ENCODE measurements at regions not wholly inside any gene's neighbourhood (a gene's known extent, or its start where the extent isn't known, plus 50 kb on each side); places are given as distances from the start of the nearest gene placed in this dataset.

DNA sequence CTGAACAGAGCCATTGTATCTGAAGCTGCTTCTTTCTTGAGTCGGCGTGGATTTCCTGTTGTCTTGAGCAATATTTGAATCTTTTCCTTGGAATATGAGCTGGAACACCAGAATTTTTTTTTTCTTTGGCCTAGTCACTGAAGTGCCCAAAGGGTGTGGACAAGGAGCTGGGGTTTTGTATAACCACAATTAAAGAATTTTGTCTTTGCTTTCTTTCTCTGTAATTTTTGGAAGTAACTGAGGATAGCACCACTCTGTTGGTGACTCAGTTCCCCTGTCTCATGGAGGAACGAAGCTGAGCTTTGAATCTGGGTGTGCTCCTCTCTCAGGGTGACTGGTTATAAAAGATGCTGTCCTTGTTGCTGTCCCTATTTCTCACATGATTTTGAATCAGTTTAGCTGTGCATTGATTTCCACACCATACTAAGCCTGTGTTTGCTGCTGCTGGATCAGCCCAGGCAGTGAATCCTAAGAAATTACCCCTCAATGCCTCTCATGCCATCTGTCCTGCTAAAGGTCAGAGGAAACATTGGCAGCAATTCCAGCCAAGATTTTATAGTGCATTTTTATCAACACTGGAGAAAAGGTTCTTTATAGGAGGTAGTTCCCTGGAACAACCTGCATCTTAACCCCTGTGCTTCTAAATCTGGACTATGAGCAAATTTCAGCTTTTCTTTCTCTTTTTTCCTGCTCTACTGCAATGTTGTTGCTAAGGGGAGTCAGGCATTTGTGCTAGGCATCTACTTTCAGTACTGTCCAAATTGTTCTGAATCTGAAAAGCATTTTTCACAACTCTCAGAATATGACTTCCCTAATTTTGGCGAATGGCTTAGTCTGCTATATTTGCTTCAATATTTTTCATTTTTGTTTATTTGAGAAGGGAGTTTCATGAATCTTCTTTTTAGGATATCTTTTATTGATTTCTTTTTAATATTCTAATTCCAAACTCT, 540.8 kb downstream of the SOX6 start:
- DNase-seq (ENCODE audit: low read depth): no peak

GRCh38 chr11:15816260-15816871, 540.0 kb downstream of the SOX6 start:
- no peak for DNase-seq (ENCODE audit: low read depth)

GRCh38 chr11:15817001-15817400, 539.3 kb downstream of the SOX6 start:
- DNase-seq (ENCODE audit: low read depth): no peak

DNA sequence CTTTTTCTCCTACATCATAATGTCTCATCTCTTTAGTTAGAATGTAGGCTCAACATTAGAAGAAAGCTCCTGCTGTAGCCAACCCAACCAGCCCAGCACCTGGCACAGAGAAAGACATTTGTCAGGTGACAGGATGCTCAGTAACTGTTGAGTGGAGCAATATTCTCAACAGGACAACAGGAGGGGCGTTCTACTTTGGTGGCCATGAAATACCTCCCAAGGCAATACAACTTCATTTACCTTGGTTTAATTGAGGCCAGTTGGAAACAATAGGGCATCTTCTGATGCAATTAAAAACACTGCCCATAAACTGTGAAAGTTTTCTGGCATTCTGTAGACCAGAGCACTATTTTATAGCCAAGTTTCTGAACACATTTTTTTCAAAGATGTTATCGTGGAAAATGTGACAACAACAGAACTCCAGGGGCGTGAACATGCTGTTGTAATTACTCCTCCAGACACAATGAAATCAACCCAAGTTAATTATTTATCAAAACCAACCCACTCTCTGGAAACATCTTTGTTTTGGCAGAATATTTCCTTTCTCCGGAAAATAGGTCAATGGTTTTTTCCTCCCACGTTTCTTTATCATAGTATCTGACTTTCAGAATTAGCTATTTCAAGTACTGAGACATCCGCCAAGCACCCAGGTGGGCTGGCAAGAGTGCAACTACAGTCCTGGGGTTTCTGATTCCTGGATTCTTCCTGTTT, 538.1 kb downstream of the SOX6 start:
- no peak for DNase-seq (ENCODE audit: low read depth)

- no peak for DNase-seq (ENCODE audit: low read depth)
These were observed 536.6 kb downstream of the SOX6 start for GRCh38 chr11:15819679-15820286.

- no peak for DNase-seq (ENCODE audit: low read depth)
These were observed 534.9 kb downstream of the SOX6 start for GRCh38 chr11:15821451-15821850.

DNA sequence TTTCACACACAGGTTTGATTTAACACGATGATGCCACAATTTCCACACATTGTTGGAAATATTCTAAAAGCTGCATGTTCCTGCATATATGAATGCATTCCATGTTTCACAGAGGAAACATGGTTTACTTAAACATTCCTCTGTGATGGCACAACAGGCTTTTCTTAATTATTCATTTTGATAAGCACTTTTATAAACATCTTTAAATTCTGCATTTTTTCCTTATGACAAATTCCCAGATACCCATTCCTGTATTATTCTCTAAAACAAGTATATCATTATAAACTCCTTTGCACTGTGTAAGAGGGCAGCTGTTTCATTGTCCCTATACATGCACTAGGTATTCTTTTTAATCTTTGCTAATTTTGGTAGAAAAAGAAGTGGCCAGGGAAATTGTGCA, 532.3 kb downstream of the SOX6 start:
- DNase-seq (ENCODE audit: low read depth): no peak

DNA sequence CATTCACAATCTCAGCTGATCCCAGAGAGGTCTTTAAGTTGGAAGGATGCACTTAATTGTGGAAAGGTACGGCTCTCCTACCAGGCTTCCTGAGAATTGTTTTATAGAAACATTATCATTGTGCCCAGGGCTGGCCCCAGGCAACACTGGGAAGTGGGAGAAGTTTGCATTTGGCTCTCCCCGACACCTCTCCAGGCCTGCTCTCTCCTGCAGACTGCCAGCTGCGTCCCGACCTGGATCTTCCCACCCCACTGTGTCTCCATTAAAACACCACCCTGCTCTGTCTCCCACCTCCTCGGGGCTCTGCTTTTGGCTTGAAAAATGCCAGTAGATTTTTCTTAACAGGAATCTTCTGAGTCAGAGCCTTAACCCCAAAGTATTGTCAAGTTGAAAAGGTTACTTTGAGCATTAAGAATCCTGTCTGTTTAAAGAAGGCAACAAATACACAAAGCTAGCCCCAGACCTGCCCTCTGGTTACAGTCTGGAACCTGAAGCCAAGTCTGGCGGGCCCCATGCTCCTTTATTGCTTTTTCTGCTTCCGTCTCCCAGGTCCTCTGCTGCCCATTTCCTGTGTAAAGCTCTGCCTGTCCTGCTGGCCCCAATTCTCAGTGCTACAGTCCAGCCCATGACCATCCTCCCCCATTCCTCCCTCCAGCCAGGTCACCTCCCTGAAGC, 530.2 kb downstream of the SOX6 start:
- no peak for DNase-seq (ENCODE audit: low read depth)

DNA sequence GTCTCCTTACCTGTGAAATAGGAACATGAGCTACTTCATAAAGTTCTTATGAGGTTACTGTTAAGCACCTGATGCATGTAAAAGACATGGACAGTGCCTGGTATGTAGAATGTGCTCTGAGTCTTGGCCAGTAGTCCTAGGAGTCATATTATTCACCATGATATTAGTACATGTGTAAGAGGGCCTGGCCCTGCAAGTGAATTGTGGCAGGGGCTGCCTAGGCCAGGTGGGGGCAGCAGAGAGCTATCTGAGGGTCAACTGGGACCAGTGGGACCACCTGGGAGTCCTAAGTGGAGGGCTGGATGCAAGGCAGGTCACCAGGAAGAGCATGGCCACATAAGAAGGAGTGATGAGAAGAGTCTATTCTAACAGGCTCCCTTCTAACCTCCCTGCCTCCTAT, 529.5 kb downstream of the SOX6 start:
- DNase-seq (ENCODE audit: low read depth): no peak

- no peak for DNase-seq (ENCODE audit: low read depth)
These were observed 528.0 kb downstream of the SOX6 start for GRCh38 chr11:15828215-15828853.

GRCh38 chr11:15829312-15829711, 527.0 kb downstream of the SOX6 start:
- DNase-seq (ENCODE audit: low read depth): no peak

- no peak for DNase-seq (ENCODE audit: low read depth)
These were observed 525.5 kb downstream of the SOX6 start for GRCh38 chr11:15830741-15831428.

DNA sequence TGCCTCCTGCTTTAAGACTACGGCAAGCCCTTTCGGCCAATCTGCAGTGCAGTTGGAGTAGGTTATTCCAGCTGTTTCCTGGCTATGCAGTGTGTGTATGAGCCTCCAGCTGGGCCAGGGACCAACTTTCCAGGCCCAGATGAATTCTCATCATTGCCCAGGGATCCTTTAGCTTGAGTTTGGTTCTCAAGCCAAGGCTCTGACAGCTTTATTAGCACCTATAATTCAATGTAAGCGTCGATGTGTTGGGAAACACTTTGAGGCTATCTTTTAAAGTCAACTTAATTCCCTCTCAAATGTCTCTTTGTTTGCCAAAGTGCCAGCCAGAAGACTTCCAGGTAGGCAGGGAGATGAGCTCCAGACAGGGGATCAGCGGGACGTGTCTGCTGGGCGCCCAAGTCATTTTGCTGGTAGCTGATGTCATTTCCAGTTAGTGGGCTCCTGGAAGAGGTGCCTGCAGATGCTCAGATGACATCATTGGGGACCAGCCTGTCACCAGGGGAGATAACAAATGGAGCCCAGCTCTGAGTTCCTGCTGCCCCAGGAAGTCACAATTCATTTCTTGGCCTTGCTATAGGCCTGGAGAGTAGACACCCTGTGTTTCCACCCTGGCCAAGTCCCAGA, 520.4 kb downstream of the SOX6 start:
- DNase-seq (ENCODE audit: low read depth): no peak

GRCh38 chr11:15836795-15837194, 519.6 kb downstream of the SOX6 start:
- DNase-seq (ENCODE audit: low read depth): no peak

DNA sequence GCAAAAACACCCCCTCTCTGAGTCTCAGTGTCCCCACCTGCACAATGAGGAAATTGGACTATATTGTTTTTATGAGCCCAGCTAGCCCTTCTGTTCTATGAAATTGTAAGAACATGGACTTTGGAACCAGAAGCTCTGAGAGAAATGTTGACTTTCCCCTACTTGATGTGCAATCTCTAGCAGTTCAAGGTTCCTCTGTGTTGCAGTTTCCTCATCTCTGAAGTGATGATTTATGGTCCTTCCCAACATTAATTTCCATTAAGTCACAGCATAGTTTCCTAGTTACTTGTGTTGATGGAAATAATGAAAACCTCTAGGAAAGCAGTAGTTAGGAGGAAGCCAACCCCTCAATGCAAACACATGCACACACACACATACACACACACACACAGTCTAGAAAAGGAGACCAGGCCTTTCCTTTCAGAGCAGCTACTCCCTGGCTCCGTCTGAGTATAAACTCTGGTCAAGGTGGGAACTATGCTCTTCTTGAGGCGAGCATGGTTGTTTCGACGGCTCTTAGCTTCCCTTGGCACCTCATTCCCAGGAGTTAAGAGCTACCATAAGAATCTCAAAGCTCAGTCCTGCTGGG, 518.4 kb downstream of the SOX6 start:
- no peak for DNase-seq (ENCODE audit: low read depth)

- DNase-seq (ENCODE audit: low read depth): no peak
These were observed 517.3 kb downstream of the SOX6 start for GRCh38 chr11:15839061-15839460.

GRCh38 chr11:15840966-15841365, 515.4 kb downstream of the SOX6 start:
- DNase-seq (ENCODE audit: low read depth): no peak

GRCh38 chr11:15841931-15842740, 514.2 kb downstream of the SOX6 start:
- DNase-seq (ENCODE audit: low read depth): no peak

GRCh38 chr11:15843309-15843872, 513.0 kb downstream of the SOX6 start:
- DNase-seq (ENCODE audit: low read depth): no peak
